A673 (cell line): ENCODE measurements at regions not wholly inside any gene's neighbourhood (a gene's known extent, or its start where the extent isn't known, plus 50 kb on each side); places are given as distances from the start of the nearest gene placed in this dataset.

Experiments used
- EZH2 ChIP-seq: fragments of 200-600 bp; sonication (generic); IDR thresholded peaks from 2 replicates; pipeline ENCODE4 v1.6.1; 2017; ENCODE audit warnings: borderline replicate concordance, low read depth, mild to moderate bottlenecking, mixed read lengths, antibody characterized with exemption, low read length; ENCODE audit not compliant: poor library complexity, severe bottlenecking
- TF ChIP-seq, protein P1 (sequence below): fragments of 300-800, 200-600 bp; sonication (generic); conservative IDR thresholded peaks from 2 replicates; pipeline ENCODE4 v1.5.1; 2017; ENCODE audit warnings: low read depth, mild to moderate bottlenecking, antibody characterized with exemption, low read length, moderate library complexity, mixed read lengths

DNA sequence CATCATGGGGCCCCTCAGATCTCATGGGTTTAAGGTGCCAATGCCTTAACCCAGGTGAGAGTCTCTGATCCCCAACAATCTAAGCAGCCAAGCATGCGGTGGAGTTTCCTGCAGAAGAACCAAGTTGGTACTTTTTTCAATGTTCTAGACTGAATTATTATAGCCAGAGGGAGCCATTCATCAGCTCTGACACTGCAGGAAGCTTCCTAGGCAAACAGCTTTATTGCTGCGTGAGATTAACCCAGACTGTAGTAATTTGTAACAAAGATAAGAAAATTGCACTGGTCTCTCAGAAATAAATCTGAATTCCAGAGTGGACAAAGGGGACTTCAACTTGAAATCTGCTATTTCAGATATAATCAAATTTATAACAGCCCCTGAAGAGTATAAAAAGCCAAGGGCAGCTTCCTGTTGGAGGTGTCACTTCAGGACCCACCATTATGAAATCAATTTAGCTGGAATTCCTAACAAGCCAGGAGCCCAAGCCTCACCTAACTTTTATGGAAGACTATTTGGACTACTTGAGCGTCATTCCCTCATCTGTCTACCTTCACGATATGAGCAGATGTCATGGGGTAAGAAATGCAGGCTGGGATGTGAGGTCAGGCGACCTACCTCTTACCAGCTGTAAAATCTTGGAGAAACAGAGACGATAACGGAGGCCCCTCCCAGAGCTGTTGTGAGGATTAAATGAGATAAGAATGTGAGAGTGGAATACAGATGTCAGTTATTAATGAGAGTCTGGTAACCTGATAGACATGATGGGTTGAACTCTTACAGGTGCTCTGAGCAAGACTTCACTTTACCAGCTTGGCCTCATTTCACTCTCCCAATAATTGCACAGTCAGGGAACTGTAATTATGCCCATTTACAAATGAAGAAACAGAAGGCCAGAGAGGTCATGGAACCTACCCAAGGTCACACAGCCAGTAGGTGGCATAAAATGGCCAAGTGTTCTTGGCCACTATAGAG is 135.1 kb downstream of the RRAGC start:
- TF ChIP-seq, protein P1, sequence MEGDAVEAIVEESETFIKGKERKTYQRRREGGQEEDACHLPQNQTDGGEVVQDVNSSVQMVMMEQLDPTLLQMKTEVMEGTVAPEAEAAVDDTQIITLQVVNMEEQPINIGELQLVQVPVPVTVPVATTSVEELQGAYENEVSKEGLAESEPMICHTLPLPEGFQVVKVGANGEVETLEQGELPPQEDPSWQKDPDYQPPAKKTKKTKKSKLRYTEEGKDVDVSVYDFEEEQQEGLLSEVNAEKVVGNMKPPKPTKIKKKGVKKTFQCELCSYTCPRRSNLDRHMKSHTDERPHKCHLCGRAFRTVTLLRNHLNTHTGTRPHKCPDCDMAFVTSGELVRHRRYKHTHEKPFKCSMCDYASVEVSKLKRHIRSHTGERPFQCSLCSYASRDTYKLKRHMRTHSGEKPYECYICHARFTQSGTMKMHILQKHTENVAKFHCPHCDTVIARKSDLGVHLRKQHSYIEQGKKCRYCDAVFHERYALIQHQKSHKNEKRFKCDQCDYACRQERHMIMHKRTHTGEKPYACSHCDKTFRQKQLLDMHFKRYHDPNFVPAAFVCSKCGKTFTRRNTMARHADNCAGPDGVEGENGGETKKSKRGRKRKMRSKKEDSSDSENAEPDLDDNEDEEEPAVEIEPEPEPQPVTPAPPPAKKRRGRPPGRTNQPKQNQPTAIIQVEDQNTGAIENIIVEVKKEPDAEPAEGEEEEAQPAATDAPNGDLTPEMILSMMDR = no peak
- no peak for TF ChIP-seq EZH2
